K562 (cell line): ENCODE measurements at regions not wholly inside any gene's neighbourhood (a gene's known extent, or its start where the extent isn't known, plus 50 kb on each side); places are given as distances from the start of the nearest gene placed in this dataset.

Source experiments
- CBX1 ChIP-seq: sonication (generic); IDR thresholded peaks from 2 replicates; pipeline ENCODE4 v1.6.1; 2016; ENCODE audit warnings: antibody characterized with exemption, low read depth, mild to moderate bottlenecking
- CBX3 ChIP-seq, 2 experiments: IDR thresholded peaks; 1 replicate in 1 of 2; 2 replicates in 1 of 2; pipeline ENCODE4 v1.6.1; 2012; ENCODE audit warnings: inconsistent platforms in 2 of 2, low read length in 2 of 2, borderline replicate concordance in 1 of 2, control low read depth in 1 of 2
- DACH1 ChIP-seq: fragments of 450-650 bp; IDR thresholded peaks from 2 replicates; pipeline ENCODE4 v1.6.1; 2018; ENCODE audit not compliant: partially characterized antibody
- HLTF ChIP-seq: fragments of 450-650 bp; IDR thresholded peaks from 2 replicates; pipeline ENCODE4 v1.6.1; 2016
- HMG20B ChIP-seq: fragments of 250-450 bp; sonication (Bioruptor Pico); IDR thresholded peaks from 2 replicates; pipeline ENCODE4 v1.5.0; 2021; ENCODE audit warnings: mild to moderate bottlenecking
- MBD2 ChIP-seq: sonication (generic); IDR thresholded peaks from 2 replicates; pipeline ENCODE4 v1.6.1; 2016; ENCODE audit warnings: low read depth, borderline replicate concordance
- MECOM ChIP-seq: fragments of 250-450 bp; sonication (Bioruptor Pico); IDR thresholded peaks from 2 replicates; pipeline ENCODE4 v1.8.0; 2022; ENCODE audit warnings: inconsistent platforms
- NCOR1 ChIP-seq: fragments of 450-650 bp; IDR thresholded peaks from 2 replicates; pipeline ENCODE4 v1.6.1; 2016; ENCODE audit warnings: mild to moderate bottlenecking, moderate library complexity
- RHOXF2B ChIP-seq: fragments of 250-450 bp; sonication (Bioruptor Pico); conservative IDR thresholded peaks from 2 replicates; pipeline ENCODE4 v1.5.1; 2021
- ZFP1 ChIP-seq: fragments of 450-650 bp; formaldehyde crosslinking; IDR thresholded peaks from 2 replicates; pipeline ENCODE4 v1.4.0; 2020; ENCODE audit warnings: mild to moderate bottlenecking, mixed read lengths
- ZNF778 ChIP-seq: fragments of 450-650 bp; formaldehyde crosslinking; IDR thresholded peaks from 2 replicates; pipeline ENCODE4 v1.4.0; 2020; ENCODE audit warnings: mild to moderate bottlenecking, moderate library complexity
- TF ChIP-seq, protein P1 (sequence below): fragments of 250-450 bp; sonication (Bioruptor Pico); IDR thresholded peaks from 2 replicates; pipeline ENCODE4 v1.5.1; 2021; ENCODE audit warnings: mild to moderate bottlenecking
- TF ChIP-seq, protein P2 (sequence below): IDR thresholded peaks from 3 replicates; pipeline ENCODE4 v1.6.1; 2011; ENCODE audit warnings: borderline replicate concordance, mild to moderate bottlenecking; ENCODE audit not compliant: insufficient read length, insufficient read depth
- TF ChIP-seq, protein P3 (sequence below): fragments of 450-650 bp; IDR thresholded peaks from 2 replicates; pipeline ENCODE4 v1.6.1; 2016; ENCODE audit warnings: borderline replicate concordance
- TF ChIP-seq, protein P4 (sequence below): fragments of 450-650 bp; IDR thresholded peaks from 2 replicates; pipeline ENCODE4 v1.6.1; 2018; ENCODE audit warnings: mild to moderate bottlenecking, low read depth; ENCODE audit not compliant: partially characterized antibody
- TF ChIP-seq, protein P5 (sequence below): fragments of 250-450 bp; sonication (Bioruptor Pico); IDR thresholded peaks from 2 replicates; pipeline ENCODE4 v1.4.0; 2020; ENCODE audit warnings: mild to moderate bottlenecking, moderate library complexity
- TF ChIP-seq, protein P6 (sequence below), 3 experiments: IDR thresholded peaks in 2 of 3; conservative IDR thresholded peaks in 1 of 3; 2 replicates each; pipeline ENCODE4 v1.5.1; 2011 to 2012; ENCODE audit warnings: low read length in 3 of 3, mild to moderate bottlenecking in 3 of 3, control low read depth in 2 of 3, improper control_type of control experiment in 1 of 3, inconsistent platforms in 1 of 3, low read depth in 1 of 3, mixed read lengths in 1 of 3, moderate library complexity in 1 of 3; ENCODE audit not compliant: insufficient read depth in 2 of 3

DNA sequence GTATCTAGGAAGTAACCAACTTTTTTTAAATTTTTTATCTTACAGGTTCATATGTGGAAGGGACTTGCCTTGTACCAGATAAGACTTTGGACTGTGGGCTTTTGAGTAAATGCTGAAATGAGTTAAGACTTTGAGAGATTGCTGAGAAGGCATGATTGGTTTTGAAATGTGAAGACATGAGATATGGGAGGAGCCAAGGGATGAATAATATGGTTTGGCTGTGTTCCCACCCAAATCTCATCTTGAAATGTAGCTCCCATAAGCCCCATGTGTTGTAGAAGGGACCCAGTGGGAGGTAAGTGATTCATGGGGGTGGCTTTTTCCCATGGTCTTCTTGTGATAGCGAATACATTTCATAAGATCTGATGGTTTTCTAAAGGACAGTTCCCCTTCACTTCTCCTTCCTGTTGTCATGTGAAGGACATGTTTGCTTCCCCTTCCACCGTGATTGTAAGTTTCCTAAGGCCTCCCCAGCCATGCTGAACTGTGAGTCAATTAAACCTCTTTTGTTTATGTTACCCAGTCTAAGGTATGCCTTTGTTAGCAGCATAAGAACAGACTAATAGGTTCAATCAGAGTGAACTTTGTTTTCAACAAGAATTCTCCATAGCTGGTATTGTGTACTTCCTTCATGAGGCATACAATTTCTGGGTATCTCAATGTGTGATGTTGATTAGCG is 535.6 kb upstream of the MEF2C start (continued):
- TF ChIP-seq, protein P1, sequence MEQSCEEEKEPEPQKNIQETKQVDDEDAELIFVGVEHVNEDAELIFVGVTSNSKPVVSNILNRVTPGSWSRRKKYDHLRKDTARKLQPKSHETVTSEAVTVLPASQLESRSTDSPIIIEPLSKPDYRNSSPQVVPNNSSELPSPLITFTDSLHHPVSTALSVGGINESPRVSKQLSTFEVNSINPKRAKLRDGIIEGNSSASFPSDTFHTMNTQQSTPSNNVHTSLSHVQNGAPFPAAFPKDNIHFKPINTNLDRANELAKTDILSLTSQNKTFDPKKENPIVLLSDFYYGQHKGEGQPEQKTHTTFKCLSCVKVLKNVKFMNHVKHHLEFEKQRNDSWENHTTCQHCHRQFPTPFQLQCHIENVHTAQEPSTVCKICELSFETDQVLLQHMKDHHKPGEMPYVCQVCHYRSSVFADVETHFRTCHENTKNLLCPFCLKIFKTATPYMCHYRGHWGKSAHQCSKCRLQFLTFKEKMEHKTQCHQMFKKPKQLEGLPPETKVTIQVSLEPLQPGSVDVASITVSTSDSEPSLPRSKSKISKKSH (CRISPR knock-in tag): no peak
- no peak for TF ChIP-seq HMG20B (CRISPR knock-in tag)
- TF ChIP-seq RHOXF2B (CRISPR knock-in tag): no peak
- TF ChIP-seq, protein P2, sequence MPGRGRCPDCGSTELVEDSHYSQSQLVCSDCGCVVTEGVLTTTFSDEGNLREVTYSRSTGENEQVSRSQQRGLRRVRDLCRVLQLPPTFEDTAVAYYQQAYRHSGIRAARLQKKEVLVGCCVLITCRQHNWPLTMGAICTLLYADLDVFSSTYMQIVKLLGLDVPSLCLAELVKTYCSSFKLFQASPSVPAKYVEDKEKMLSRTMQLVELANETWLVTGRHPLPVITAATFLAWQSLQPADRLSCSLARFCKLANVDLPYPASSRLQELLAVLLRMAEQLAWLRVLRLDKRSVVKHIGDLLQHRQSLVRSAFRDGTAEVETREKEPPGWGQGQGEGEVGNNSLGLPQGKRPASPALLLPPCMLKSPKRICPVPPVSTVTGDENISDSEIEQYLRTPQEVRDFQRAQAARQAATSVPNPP: no peak
- no peak for TF ChIP-seq HLTF
- TF ChIP-seq ZFP1 (CRISPR knock-in tag): no peak
- no peak for TF ChIP-seq MECOM (CRISPR knock-in tag)
- TF ChIP-seq MBD2: no peak
- TF ChIP-seq CBX1: no peak
- TF ChIP-seq, protein P3, sequence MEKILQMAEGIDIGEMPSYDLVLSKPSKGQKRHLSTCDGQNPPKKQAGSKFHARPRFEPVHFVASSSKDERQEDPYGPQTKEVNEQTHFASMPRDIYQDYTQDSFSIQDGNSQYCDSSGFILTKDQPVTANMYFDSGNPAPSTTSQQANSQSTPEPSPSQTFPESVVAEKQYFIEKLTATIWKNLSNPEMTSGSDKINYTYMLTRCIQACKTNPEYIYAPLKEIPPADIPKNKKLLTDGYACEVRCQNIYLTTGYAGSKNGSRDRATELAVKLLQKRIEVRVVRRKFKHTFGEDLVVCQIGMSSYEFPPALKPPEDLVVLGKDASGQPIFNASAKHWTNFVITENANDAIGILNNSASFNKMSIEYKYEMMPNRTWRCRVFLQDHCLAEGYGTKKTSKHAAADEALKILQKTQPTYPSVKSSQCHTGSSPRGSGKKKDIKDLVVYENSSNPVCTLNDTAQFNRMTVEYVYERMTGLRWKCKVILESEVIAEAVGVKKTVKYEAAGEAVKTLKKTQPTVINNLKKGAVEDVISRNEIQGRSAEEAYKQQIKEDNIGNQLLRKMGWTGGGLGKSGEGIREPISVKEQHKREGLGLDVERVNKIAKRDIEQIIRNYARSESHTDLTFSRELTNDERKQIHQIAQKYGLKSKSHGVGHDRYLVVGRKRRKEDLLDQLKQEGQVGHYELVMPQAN: no peak
- no peak for TF ChIP-seq ZNF778 (CRISPR knock-in tag)
- TF ChIP-seq NCOR1: peak; percentile 90
- TF ChIP-seq, protein P4, sequence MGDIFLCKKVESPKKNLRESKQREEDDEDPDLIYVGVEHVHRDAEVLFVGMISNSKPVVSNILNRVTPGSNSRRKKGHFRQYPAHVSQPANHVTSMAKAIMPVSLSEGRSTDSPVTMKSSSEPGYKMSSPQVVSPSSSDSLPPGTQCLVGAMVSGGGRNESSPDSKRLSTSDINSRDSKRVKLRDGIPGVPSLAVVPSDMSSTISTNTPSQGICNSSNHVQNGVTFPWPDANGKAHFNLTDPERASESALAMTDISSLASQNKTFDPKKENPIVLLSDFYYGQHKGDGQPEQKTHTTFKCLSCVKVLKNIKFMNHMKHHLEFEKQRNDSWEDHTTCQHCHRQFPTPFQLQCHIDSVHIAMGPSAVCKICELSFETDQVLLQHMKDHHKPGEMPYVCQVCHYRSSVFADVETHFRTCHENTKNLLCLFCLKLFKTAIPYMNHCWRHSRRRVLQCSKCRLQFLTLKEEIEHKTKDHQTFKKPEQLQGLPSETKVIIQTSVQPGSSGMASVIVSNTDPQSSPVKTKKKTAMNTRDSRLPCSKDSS: no peak
- TF ChIP-seq, protein P5, sequence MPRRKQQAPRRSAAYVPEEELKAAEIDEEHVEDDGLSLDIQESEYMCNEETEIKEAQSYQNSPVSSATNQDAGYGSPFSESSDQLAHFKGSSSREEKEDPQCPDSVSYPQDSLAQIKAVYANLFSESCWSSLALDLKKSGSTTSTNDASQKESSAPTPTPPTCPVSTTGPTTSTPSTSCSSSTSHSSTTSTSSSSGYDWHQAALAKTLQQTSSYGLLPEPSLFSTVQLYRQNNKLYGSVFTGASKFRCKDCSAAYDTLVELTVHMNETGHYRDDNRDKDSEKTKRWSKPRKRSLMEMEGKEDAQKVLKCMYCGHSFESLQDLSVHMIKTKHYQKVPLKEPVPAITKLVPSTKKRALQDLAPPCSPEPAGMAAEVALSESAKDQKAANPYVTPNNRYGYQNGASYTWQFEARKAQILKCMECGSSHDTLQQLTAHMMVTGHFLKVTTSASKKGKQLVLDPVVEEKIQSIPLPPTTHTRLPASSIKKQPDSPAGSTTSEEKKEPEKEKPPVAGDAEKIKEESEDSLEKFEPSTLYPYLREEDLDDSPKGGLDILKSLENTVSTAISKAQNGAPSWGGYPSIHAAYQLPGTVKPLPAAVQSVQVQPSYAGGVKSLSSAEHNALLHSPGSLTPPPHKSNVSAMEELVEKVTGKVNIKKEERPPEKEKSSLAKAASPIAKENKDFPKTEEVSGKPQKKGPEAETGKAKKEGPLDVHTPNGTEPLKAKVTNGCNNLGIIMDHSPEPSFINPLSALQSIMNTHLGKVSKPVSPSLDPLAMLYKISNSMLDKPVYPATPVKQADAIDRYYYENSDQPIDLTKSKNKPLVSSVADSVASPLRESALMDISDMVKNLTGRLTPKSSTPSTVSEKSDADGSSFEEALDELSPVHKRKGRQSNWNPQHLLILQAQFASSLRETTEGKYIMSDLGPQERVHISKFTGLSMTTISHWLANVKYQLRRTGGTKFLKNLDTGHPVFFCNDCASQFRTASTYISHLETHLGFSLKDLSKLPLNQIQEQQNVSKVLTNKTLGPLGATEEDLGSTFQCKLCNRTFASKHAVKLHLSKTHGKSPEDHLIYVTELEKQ: no peak
- TF ChIP-seq, protein P6, sequence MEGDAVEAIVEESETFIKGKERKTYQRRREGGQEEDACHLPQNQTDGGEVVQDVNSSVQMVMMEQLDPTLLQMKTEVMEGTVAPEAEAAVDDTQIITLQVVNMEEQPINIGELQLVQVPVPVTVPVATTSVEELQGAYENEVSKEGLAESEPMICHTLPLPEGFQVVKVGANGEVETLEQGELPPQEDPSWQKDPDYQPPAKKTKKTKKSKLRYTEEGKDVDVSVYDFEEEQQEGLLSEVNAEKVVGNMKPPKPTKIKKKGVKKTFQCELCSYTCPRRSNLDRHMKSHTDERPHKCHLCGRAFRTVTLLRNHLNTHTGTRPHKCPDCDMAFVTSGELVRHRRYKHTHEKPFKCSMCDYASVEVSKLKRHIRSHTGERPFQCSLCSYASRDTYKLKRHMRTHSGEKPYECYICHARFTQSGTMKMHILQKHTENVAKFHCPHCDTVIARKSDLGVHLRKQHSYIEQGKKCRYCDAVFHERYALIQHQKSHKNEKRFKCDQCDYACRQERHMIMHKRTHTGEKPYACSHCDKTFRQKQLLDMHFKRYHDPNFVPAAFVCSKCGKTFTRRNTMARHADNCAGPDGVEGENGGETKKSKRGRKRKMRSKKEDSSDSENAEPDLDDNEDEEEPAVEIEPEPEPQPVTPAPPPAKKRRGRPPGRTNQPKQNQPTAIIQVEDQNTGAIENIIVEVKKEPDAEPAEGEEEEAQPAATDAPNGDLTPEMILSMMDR (IDR thresholded peaks at IDR 0.05 in 2 of 3, conservative IDR thresholded peaks at IDR 0.05 in 1 of 3; ENCODE audit: insufficient read depth in 2 of 3, low read depth in 1 of 3, low read length in 3 of 3): no peak
- TF ChIP-seq CBX3 (IDR thresholded peaks at IDR 0.05; ENCODE audit: borderline replicate concordance in 1 of 2, low read length in 2 of 2): no peak; a peak in 1 of 3 replicates
- TF ChIP-seq DACH1: no peak
